IMR-90 (cell line): ENCODE measurements at regions not wholly inside any gene's neighbourhood (a gene's known extent, or its start where the extent isn't known, plus 50 kb on each side); places are given as distances from the start of the nearest gene placed in this dataset.

Source experiments
- MAFK ChIP-seq: IDR thresholded peaks from 2 replicates; pipeline ENCODE4 v1.6.1; 2012; ENCODE audit warnings: low read depth, low read length, improper control_type of control experiment
- POLR2A ChIP-seq: IDR thresholded peaks from 2 replicates; pipeline ENCODE4 v1.6.1; 2012; ENCODE audit warnings: mild to moderate bottlenecking, low read depth, low read length
- RAD21 ChIP-seq: IDR thresholded peaks from 2 replicates; pipeline ENCODE4 v1.6.1; 2012; ENCODE audit warnings: low read length, improper control_type of control experiment
- RFX5 ChIP-seq: IDR thresholded peaks from 2 replicates; pipeline ENCODE4 v1.8.0; 2012; ENCODE audit warnings: low read depth, mild to moderate bottlenecking, low read length, moderate library complexity
- SMC3 ChIP-seq: fragments of 150-350 bp; IDR thresholded peaks from 2 replicates; pipeline ENCODE4 v1.6.1; 2016; ENCODE audit warnings: low read depth, mild to moderate bottlenecking, antibody characterized with exemption, low read length, moderate library complexity
- TF ChIP-seq, protein P1 (sequence below): conservative IDR thresholded peaks from 2 replicates; pipeline ENCODE4 v1.5.1; 2012; ENCODE audit warnings: mild to moderate bottlenecking, low read depth, low read length, improper control_type of control experiment
- TF ChIP-seq, protein P2 (sequence below): fragments of 150-350 bp; IDR thresholded peaks from 2 replicates; pipeline ENCODE4 v1.6.1; 2016; ENCODE audit warnings: low read depth, mild to moderate bottlenecking, low read length, moderate library complexity, borderline replicate concordance

DNA sequence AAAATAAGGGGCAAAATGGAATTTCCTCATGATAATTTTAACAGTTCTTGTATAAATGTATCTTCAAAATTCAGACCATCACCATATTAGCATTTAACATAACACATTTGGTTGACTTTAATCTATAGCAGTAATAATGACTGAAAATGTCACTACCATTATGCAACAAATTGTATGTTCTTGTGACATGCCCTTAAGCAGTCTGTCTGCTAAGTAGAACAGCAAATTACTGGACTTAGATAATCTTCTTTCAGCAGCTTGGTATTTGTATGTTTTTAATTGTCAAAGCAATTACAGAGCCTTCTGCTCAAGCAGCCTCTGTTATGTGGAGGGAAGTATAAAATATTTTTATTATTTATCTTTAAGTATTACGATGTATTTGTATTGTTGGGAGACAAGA lies 214.3 kb upstream of the NXPH2 start:
- TF ChIP-seq MAFK (no peak), POLR2A (no peak), RFX5 (no peak), SMC3 (no peak), RAD21 (no peak)
- TF ChIP-seq, protein P1, sequence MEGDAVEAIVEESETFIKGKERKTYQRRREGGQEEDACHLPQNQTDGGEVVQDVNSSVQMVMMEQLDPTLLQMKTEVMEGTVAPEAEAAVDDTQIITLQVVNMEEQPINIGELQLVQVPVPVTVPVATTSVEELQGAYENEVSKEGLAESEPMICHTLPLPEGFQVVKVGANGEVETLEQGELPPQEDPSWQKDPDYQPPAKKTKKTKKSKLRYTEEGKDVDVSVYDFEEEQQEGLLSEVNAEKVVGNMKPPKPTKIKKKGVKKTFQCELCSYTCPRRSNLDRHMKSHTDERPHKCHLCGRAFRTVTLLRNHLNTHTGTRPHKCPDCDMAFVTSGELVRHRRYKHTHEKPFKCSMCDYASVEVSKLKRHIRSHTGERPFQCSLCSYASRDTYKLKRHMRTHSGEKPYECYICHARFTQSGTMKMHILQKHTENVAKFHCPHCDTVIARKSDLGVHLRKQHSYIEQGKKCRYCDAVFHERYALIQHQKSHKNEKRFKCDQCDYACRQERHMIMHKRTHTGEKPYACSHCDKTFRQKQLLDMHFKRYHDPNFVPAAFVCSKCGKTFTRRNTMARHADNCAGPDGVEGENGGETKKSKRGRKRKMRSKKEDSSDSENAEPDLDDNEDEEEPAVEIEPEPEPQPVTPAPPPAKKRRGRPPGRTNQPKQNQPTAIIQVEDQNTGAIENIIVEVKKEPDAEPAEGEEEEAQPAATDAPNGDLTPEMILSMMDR = no peak
- TF ChIP-seq, protein P2, sequence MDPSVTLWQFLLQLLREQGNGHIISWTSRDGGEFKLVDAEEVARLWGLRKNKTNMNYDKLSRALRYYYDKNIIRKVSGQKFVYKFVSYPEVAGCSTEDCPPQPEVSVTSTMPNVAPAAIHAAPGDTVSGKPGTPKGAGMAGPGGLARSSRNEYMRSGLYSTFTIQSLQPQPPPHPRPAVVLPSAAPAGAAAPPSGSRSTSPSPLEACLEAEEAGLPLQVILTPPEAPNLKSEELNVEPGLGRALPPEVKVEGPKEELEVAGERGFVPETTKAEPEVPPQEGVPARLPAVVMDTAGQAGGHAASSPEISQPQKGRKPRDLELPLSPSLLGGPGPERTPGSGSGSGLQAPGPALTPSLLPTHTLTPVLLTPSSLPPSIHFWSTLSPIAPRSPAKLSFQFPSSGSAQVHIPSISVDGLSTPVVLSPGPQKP = no peak
